WTC11 (cell line): ENCODE measurements at regions not wholly inside any gene's neighbourhood (a gene's known extent, or its start where the extent isn't known, plus 50 kb on each side); places are given as distances from the start of the nearest gene placed in this dataset.

ENCODE experiments used
- ATAC-seq: fragments of 200-7000 bp; cut with Tn5 transposase; 2 replicates; pipeline ENCODE4 v1.10.0; 2021; ENCODE audit warnings: mild to moderate bottlenecking, moderate library complexity
- CTCF ChIA-PET: fragments of 300-600 bp; sonication (Branson Sonifier 250); formaldehyde crosslinking; loops from one replicate; lab custom pipeline; 2021; ENCODE audit warnings: antibody characterized with exemption; lab: Charles Lee
- POLR2A ChIA-PET: fragments of 350-600 bp; sonication (Branson Sonifier 250); formaldehyde crosslinking; loops from one replicate; lab custom pipeline; 2021; ENCODE audit warnings: antibody characterized with exemption; lab: Charles Lee
- DNase-seq: peaks from one replicate; pipeline ENCODE4 v3.0.0; 2021; ENCODE audit warnings: low spot score
- H3K27ac Mint-ChIP-seq: 2 replicates; pipeline ENCODE4 v1.8.0; 2021; ENCODE audit warnings: mixed read lengths
- H3K27me3 Mint-ChIP-seq: 2 replicates; pipeline ENCODE4 v1.8.0; 2021; ENCODE audit warnings: low read depth, mild to moderate bottlenecking, moderate library complexity, mixed read lengths
- H3K36me3 Mint-ChIP-seq: 2 replicates; pipeline ENCODE4 v1.8.0; 2021; ENCODE audit warnings: mixed read lengths
- H3K4me1 Mint-ChIP-seq: 2 replicates; pipeline ENCODE4 v1.8.0; 2022; ENCODE audit warnings: mixed read lengths
- H3K4me3 Mint-ChIP-seq: 2 replicates; pipeline ENCODE4 v1.8.0; 2021; ENCODE audit warnings: mild to moderate bottlenecking, moderate library complexity, mixed read lengths
- H3K9me3 Mint-ChIP-seq: 2 replicates; pipeline ENCODE4 v1.8.0; 2021; ENCODE audit warnings: mixed read lengths
- EMX1 ChIP-seq: fragments of 250-450 bp; sonication (Bioruptor Pico); IDR thresholded peaks from 2 replicates; pipeline ENCODE4 v1.8.0; 2021; ENCODE audit warnings: mild to moderate bottlenecking
- FOXJ3 ChIP-seq: sonication (generic); formaldehyde crosslinking; IDR thresholded peaks from 2 replicates; pipeline ENCODE4 v1.9.0; 2021; ENCODE audit warnings: missing genetic modification reagents, mild to moderate bottlenecking, borderline replicate concordance
- FOXK1 ChIP-seq: sonication (generic); formaldehyde crosslinking; IDR thresholded peaks from 2 replicates; pipeline ENCODE4 v1.8.0; 2022; ENCODE audit warnings: mild to moderate bottlenecking, moderate library complexity, missing genetic modification reagents
- FOXP1 ChIP-seq: sonication (generic); formaldehyde crosslinking; IDR thresholded peaks from 2 replicates; pipeline ENCODE4 v1.8.0; 2022; ENCODE audit warnings: missing genetic modification reagents, mild to moderate bottlenecking, moderate library complexity, borderline replicate concordance
- GRHL2 ChIP-seq: fragments of 250-450 bp; sonication (Bioruptor Pico); IDR thresholded peaks from 2 replicates; pipeline ENCODE4 v1.8.0; 2022; ENCODE audit warnings: mild to moderate bottlenecking, moderate library complexity; ENCODE audit not compliant: insufficient replicate concordance, severe bottlenecking
- GTF2I ChIP-seq: fragments of 250-450 bp; sonication (Bioruptor Pico); conservative IDR thresholded peaks from 2 replicates; pipeline ENCODE4 v1.4.0; 2021; ENCODE audit warnings: mild to moderate bottlenecking
- JAZF1 ChIP-seq: fragments of 250-450 bp; sonication (Bioruptor Pico); IDR thresholded peaks from 2 replicates; pipeline ENCODE4 v1.9.0; 2021; ENCODE audit warnings: moderate library complexity, mild to moderate bottlenecking, inconsistent platforms
- JUN ChIP-seq: sonication (generic); formaldehyde crosslinking; IDR thresholded peaks from 2 replicates; pipeline ENCODE4 v1.8.0; 2023; ENCODE audit warnings: mild to moderate bottlenecking, missing genetic modification reagents
- NFATC4 ChIP-seq: fragments of 250-450 bp; sonication (Bioruptor Pico); IDR thresholded peaks from 2 replicates; pipeline ENCODE4 v1.9.0; 2021; ENCODE audit warnings: mild to moderate bottlenecking
- NFYB ChIP-seq: sonication (generic); formaldehyde crosslinking; conservative IDR thresholded peaks from 2 replicates; pipeline ENCODE4 v1.8.0; 2022; ENCODE audit warnings: low read depth, missing genetic modification reagents
- NR1H2 ChIP-seq: sonication (generic); formaldehyde crosslinking; IDR thresholded peaks from 2 replicates; pipeline ENCODE4 v1.9.0; 2021; ENCODE audit warnings: mild to moderate bottlenecking, moderate library complexity, missing genetic modification reagents
- OVOL2 ChIP-seq: fragments of 250-450 bp; sonication (Bioruptor Pico); IDR thresholded peaks from 2 replicates; pipeline ENCODE4 v1.9.0; 2021; ENCODE audit warnings: mild to moderate bottlenecking, borderline replicate concordance
- SMAD3 ChIP-seq: sonication (generic); formaldehyde crosslinking; IDR thresholded peaks from 2 replicates; pipeline ENCODE4 v1.8.0; 2022; ENCODE audit warnings: missing genetic modification reagents, mild to moderate bottlenecking, borderline replicate concordance
- SOX15 ChIP-seq: fragments of 250-450 bp; sonication (Bioruptor Pico); IDR thresholded peaks from 2 replicates; pipeline ENCODE4 v1.9.0; 2021; ENCODE audit warnings: mild to moderate bottlenecking
- SP1 ChIP-seq: sonication (generic); formaldehyde crosslinking; conservative IDR thresholded peaks from 2 replicates; pipeline ENCODE4 v1.8.1; 2022; ENCODE audit warnings: missing genetic modification reagents
- STAT6 ChIP-seq: sonication (generic); formaldehyde crosslinking; conservative IDR thresholded peaks from 2 replicates; pipeline ENCODE4 v1.8.1; 2023; ENCODE audit warnings: mild to moderate bottlenecking, low read depth, missing genetic modification reagents, moderate library complexity
- TCF7 ChIP-seq: sonication (generic); formaldehyde crosslinking; IDR thresholded peaks from 2 replicates; pipeline ENCODE4 v1.8.0; 2022; ENCODE audit warnings: mild to moderate bottlenecking, low read depth, missing genetic modification reagents, moderate library complexity
- USF1 ChIP-seq: sonication (generic); formaldehyde crosslinking; IDR thresholded peaks from 2 replicates; pipeline ENCODE4 v1.8.0; 2022; ENCODE audit warnings: mild to moderate bottlenecking, missing genetic modification reagents
- ZBTB21 ChIP-seq: sonication (generic); formaldehyde crosslinking; IDR thresholded peaks from 2 replicates; pipeline ENCODE4 v1.8.1; 2023; ENCODE audit warnings: mild to moderate bottlenecking, missing genetic modification reagents, borderline replicate concordance
- ZNF121 ChIP-seq: sonication (generic); formaldehyde crosslinking; IDR thresholded peaks from 2 replicates; pipeline ENCODE4 v1.8.0; 2023; ENCODE audit warnings: missing genetic modification reagents
- ZNF396 ChIP-seq: fragments of 250-450 bp; sonication (Bioruptor Pico); IDR thresholded peaks from 2 replicates; pipeline ENCODE4 v1.8.0; 2021; ENCODE audit warnings: mild to moderate bottlenecking, moderate library complexity, borderline replicate concordance
- ZNF423 ChIP-seq: fragments of 250-450 bp; sonication (Bioruptor Pico); IDR thresholded peaks from 2 replicates; pipeline ENCODE4 v2.1.2; 2022; ENCODE audit warnings: mild to moderate bottlenecking, moderate library complexity
- ZNF425 ChIP-seq: fragments of 250-450 bp; sonication (Bioruptor Pico); conservative IDR thresholded peaks from 2 replicates; pipeline ENCODE4 v1.9.0; 2021; ENCODE audit warnings: mild to moderate bottlenecking

- Mint-ChIP-seq H3K4me3 (no peak overlapping the region), H3K9me3 (no peaks in the 10 kb centered on the region), H3K27ac (no peak overlapping the region), H3K27me3 (no peaks in the 10 kb centered on the region), H3K36me3 (no peaks in the 10 kb centered on the region), H3K4me1 (peaks cover 14% of the 10 kb centered on the region)
- ChIA-PET POLR2A (no interaction called here), CTCF (interaction anchor here (0.6 to 0.8 kb wide), 2 partner anchors 110 to 740 kb away, joined by 3 read pairs; no protein-coding TSS in a partner anchor)
- ATAC-seq (no peak), DNase-seq (no peak)
- TF ChIP-seq TCF7 (CRISPR knock-in tag) (no peak), NFYB (CRISPR knock-in tag) (no peak), JAZF1 (no peak), FOXP1 (CRISPR knock-in tag) (no peak), JUN (CRISPR knock-in tag) (no peak)
Observed at GRCh38 chr4:149140841-149141240, 674.8 kb downstream of the IQCM start.

GRCh38 chr4:149136951-149137620 is 678.6 kb downstream of the IQCM start:
- no peak overlapping the region for H3K27ac Mint-ChIP-seq
- CTCF ChIA-PET: no interaction called here
- H3K36me3 Mint-ChIP-seq: no peaks in the 10 kb centered on the region
- peaks cover 12% of the 10 kb centered on the region for H3K9me3 Mint-ChIP-seq
- TF ChIP-seq NR1H2 (CRISPR knock-in tag) (no peak), SMAD3 (no peak), STAT6 (CRISPR knock-in tag) (no peak), SOX15 (no peak), FOXJ3 (CRISPR knock-in tag) (no peak), JAZF1 (no peak), JUN (CRISPR knock-in tag) (no peak), USF1 (no peak)
- no peak for ATAC-seq
- no peaks in the 10 kb centered on the region; the same call in 1 of the 2 replicates for H3K27me3 Mint-ChIP-seq
- POLR2A ChIA-PET: no interaction called here
- no peak overlapping the region for H3K4me3 Mint-ChIP-seq
- H3K4me1 Mint-ChIP-seq: peaks cover 26% of the 10 kb centered on the region
- DNase-seq: no peak

- Mint-ChIP-seq H3K9me3 (peaks cover 17% of the 10 kb centered on the region), H3K4me1 (peaks cover 22% of the 10 kb centered on the region), H3K36me3 (no peaks in the 10 kb centered on the region), H3K27ac (no peak overlapping the region; the same call in 1 of the 2 replicates), H3K27me3 (no peaks in the 10 kb centered on the region; the same call in 1 of the 2 replicates), H3K4me3 (no peak overlapping the region)
- POLR2A ChIA-PET: no interaction called here
- CTCF ChIA-PET: no interaction called here
- no peak for TF ChIP-seq GTF2I (CRISPR knock-in tag)
- no peak for TF ChIP-seq GRHL2 (CRISPR knock-in tag)
- no peak for TF ChIP-seq ZNF396 (CRISPR knock-in tag)
- no peak for TF ChIP-seq ZBTB21
- TF ChIP-seq SP1 (CRISPR knock-in tag): no peak
- TF ChIP-seq NFATC4 (CRISPR knock-in tag): no peak
- no peak for DNase-seq
- ATAC-seq: no peak
Observed at GRCh38 chr4:149135062-149135461, 680.6 kb downstream of the IQCM start.

GRCh38 chr4:149121023-149121404 is 678.8 kb upstream of the NR3C2 start:
- ChIA-PET POLR2A (no interaction called here), CTCF (interaction anchor here (1.0 kb wide), 1 partner anchor 10 kb away, joined by 3 read pairs; no protein-coding TSS in a partner anchor)
- DNase-seq (no peak), ATAC-seq (no peak)
- Mint-ChIP-seq H3K4me3 (no peak overlapping the region), H3K27ac (no peak overlapping the region), H3K9me3 (no peaks in the 10 kb centered on the region), H3K36me3 (no peaks in the 10 kb centered on the region), H3K27me3 (no peaks in the 10 kb centered on the region), H3K4me1 (peaks cover 4% of the 10 kb centered on the region)
- TF ChIP-seq ZNF121 (no peak), USF1 (no peak), OVOL2 (CRISPR knock-in tag) (no peak), ZNF423 (no peak), NFYB (CRISPR knock-in tag) (no peak), EMX1 (CRISPR knock-in tag) (no peak), FOXK1 (CRISPR knock-in tag) (no peak), ZNF425 (CRISPR knock-in tag) (no peak)
